CD14-positive monocyte (primary cell): ENCODE measurements at regions not wholly inside any gene's neighbourhood (a gene's known extent, or its start where the extent isn't known, plus 50 kb on each side); places are given as distances from the start of the nearest gene placed in this dataset.

Experiments
- DNase-seq, 3 donors: peaks; one replicate each; pipeline ENCODE4 v3.0.0-alpha.2; 2011 to 2022
- H2AFZ ChIP-seq: 2 replicates; pipeline ENCODE4 v1.6.0; 2012; ENCODE audit warnings: mild to moderate bottlenecking, low read depth, low read length, inconsistent platforms; ENCODE audit not compliant: insufficient read depth, poor library complexity, severe bottlenecking
- H3K27ac ChIP-seq, 2 donors: 1 replicate in 1 of 2; 2 replicates in 1 of 2; pipeline ENCODE4 v1.5.1; 2012 to 2013; ENCODE audit warnings: low read length in 2 of 2, control low read depth in 1 of 2, inconsistent platforms in 1 of 2, low read depth in 1 of 2, mild to moderate bottlenecking in 1 of 2
- H3K27me3 ChIP-seq, 2 donors: one replicate each; pipeline versions ENCODE4 v1.6.0 to v1.6.1; 2011 to 2013; ENCODE audit warnings: low read length in 2 of 2; ENCODE audit not compliant: control insufficient read depth in 2 of 2, insufficient read depth in 2 of 2
- H3K36me3 ChIP-seq, 2 donors: replicated peaks in 1 of 2; 1 replicate in 1 of 2; 2 replicates in 1 of 2; pipeline versions ENCODE4 v1.5.1 to v1.6.1; 2012 to 2013; ENCODE audit warnings: low read length in 2 of 2, control low read depth in 1 of 2, inconsistent platforms in 1 of 2, mild to moderate bottlenecking in 1 of 2; ENCODE audit not compliant: insufficient read depth in 2 of 2, control insufficient read depth in 1 of 2
- H3K4me1 ChIP-seq, 2 donors: 1 replicate in 1 of 2; 2 replicates in 1 of 2; pipeline versions ENCODE4 v1.5.1 to v1.6.1; 2012 to 2013; ENCODE audit warnings: low read length in 2 of 2, control low read depth in 1 of 2, inconsistent platforms in 1 of 2, mild to moderate bottlenecking in 1 of 2, moderate library complexity in 1 of 2; ENCODE audit not compliant: insufficient read depth in 2 of 2, control insufficient read depth in 1 of 2
- H3K4me2 ChIP-seq: replicated peaks from 2 replicates; pipeline ENCODE3; 2012; ENCODE audit warnings: low read length, moderate library complexity, mild to moderate bottlenecking; ENCODE audit not compliant: poor library complexity, severe bottlenecking; ENCODE audit errors: extremely low read depth
- H3K4me3 ChIP-seq, 3 experiments: fragments of 200-600 bp in 1 of 3; sonication (generic) in 1 of 3; replicated peaks in 1 of 3; 1 replicate in 2 of 3; 2 replicates in 1 of 3; pipeline ENCODE4 v1.5.1; 2011 to 2013; ENCODE audit warnings: low read length in 3 of 3, mild to moderate bottlenecking in 3 of 3, control low read depth in 2 of 3, low read depth in 2 of 3, inconsistent platforms in 1 of 3, moderate library complexity in 1 of 3
- H3K79me2 ChIP-seq: 2 replicates; pipeline ENCODE4 v1.6.0; 2012; ENCODE audit warnings: mild to moderate bottlenecking, control low read depth, inconsistent platforms, low read length, moderate library complexity; ENCODE audit not compliant: insufficient read depth
- H3K9ac ChIP-seq: 2 replicates; pipeline ENCODE4 v1.6.0; 2017; ENCODE audit warnings: low read length, mild to moderate bottlenecking; ENCODE audit not compliant: insufficient read depth, poor library complexity, severe bottlenecking
- H3K9me3 ChIP-seq, 2 donors: replicated peaks in 1 of 2; 1 replicate in 1 of 2; 2 replicates in 1 of 2; pipeline versions ENCODE4 v1.5.1 to v1.6.1; 2012 to 2013; ENCODE audit warnings: low read length in 2 of 2, control low read depth in 1 of 2; ENCODE audit not compliant: control insufficient read depth in 1 of 2, insufficient read depth in 1 of 2
- H4K20me1 ChIP-seq: 2 replicates; pipeline ENCODE4 v1.6.0; 2012; ENCODE audit warnings: mild to moderate bottlenecking, low read length, control low read depth, moderate library complexity; ENCODE audit not compliant: insufficient read depth
- H3K27ac Mint-ChIP-seq, 7 donors: one replicate each; pipeline ENCODE4 v1.8.0; 2020; ENCODE audit warnings: mild to moderate bottlenecking in 7 of 7, mixed read lengths in 7 of 7, moderate library complexity in 6 of 7, inconsistent platforms in 2 of 7
- H3K27me3 Mint-ChIP-seq, 3 donors: one replicate each; pipeline ENCODE4 v1.8.0; 2021 to 2022; ENCODE audit warnings: low read depth in 3 of 3, mild to moderate bottlenecking in 3 of 3, mixed read lengths in 3 of 3, moderate library complexity in 3 of 3, inconsistent platforms in 1 of 3
- H3K36me3 Mint-ChIP-seq, 2 donors: one replicate each; pipeline ENCODE4 v1.8.0; 2020; ENCODE audit warnings: mixed read lengths in 2 of 2, inconsistent platforms in 1 of 2, mild to moderate bottlenecking in 1 of 2
- H3K4me1 Mint-ChIP-seq: one replicate; pipeline ENCODE4 v1.8.0; 2020; ENCODE audit warnings: mild to moderate bottlenecking, mixed read lengths
- H3K4me3 Mint-ChIP-seq, 2 donors: one replicate each; pipeline ENCODE4 v1.8.0; 2020; ENCODE audit warnings: mild to moderate bottlenecking in 2 of 2, mixed read lengths in 2 of 2, moderate library complexity in 1 of 2
- H3K9me3 Mint-ChIP-seq, 7 donors: one replicate each; pipeline ENCODE4 v1.8.0; 2020 to 2022; ENCODE audit warnings: mixed read lengths in 7 of 7, mild to moderate bottlenecking in 6 of 7, moderate library complexity in 6 of 7, inconsistent platforms in 2 of 7
- WGBS: methylation state at CpG from one replicate; pipeline ENCODE4 v1.1.5; 2013; ENCODE audit warnings: missing lambda C conversion rate; ENCODE audit not compliant: insufficient coverage; 5-methylcytosine and 5-hydroxymethylcytosine counted together
- intact Hi-C, 2 donors: fragments of 100-400 bp; cut with micrococcal nuclease; formaldehyde crosslinking; loops; one replicate each; pipeline versions ENCODE4 v1.15.0 to v1.15.1; 2023
- TF ChIP-seq, protein P1 (sequence below): fragments of 200-600 bp; IDR thresholded peaks from one replicate; pipeline ENCODE4 v1.8.0; 2022; ENCODE audit warnings: antibody characterized with exemption, mild to moderate bottlenecking

DNA sequence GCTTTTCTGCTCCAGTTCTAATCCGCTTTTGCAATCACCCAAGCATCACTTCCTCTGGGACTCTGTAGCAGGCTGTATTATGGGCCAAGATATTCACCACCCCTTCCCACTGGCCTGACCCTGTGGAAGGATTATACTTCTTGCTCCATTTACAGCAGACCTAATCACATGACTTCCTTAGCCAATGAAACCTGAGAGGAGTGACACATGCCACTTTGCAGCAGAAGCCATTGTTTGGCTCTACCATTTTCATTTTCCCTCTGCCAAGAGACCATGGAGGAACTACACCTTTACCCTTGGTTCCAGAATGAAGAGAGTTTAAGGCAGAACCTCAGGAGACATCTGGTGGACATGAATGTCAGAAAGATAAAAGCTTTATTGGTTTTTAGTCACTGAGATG lies 134.9 kb upstream of the HSD17B12 start:
- Histone ChIP-seq H3K9ac (no peak overlapping the region), H3K4me2 (no peak overlapping the region), H3K4me1 (no peaks in the 10 kb centered on the region), H3K27ac (no peak overlapping the region), H3K4me3 (no peak overlapping the region), H3K9me3 (peaks cover 0 to 4% of the 10 kb centered on the region in 2 donors), H3K36me3 (no peaks in the 10 kb centered on the region), H3K79me2 (no peaks in the 10 kb centered on the region), H2AFZ (no peak overlapping the region), H4K20me1 (no peaks in the 10 kb centered on the region), H3K27me3 (peaks cover 7 to 29% of the 10 kb centered on the region in 2 donors)
- Mint-ChIP-seq H3K27ac (no peak overlapping the region), H3K4me3 (no peak overlapping the region), H3K27me3 (peaks cover 30 to 34% (median 32%) of the 10 kb centered on the region in 3 donors), H3K4me1 (peaks cover 9% of the 10 kb centered on the region), H3K9me3 (peaks cover 3 to 17% (median 8%) of the 10 kb centered on the region in 7 donors), H3K36me3 (no peaks in the 10 kb centered on the region)
- WGBS, result 86% methylated on average over 1 of the region's 1 CpG
- intact Hi-C loops, result no loop called here
- TF ChIP-seq, protein P1, sequence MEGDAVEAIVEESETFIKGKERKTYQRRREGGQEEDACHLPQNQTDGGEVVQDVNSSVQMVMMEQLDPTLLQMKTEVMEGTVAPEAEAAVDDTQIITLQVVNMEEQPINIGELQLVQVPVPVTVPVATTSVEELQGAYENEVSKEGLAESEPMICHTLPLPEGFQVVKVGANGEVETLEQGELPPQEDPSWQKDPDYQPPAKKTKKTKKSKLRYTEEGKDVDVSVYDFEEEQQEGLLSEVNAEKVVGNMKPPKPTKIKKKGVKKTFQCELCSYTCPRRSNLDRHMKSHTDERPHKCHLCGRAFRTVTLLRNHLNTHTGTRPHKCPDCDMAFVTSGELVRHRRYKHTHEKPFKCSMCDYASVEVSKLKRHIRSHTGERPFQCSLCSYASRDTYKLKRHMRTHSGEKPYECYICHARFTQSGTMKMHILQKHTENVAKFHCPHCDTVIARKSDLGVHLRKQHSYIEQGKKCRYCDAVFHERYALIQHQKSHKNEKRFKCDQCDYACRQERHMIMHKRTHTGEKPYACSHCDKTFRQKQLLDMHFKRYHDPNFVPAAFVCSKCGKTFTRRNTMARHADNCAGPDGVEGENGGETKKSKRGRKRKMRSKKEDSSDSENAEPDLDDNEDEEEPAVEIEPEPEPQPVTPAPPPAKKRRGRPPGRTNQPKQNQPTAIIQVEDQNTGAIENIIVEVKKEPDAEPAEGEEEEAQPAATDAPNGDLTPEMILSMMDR, result no peak
- no peak for DNase-seq

DNA sequence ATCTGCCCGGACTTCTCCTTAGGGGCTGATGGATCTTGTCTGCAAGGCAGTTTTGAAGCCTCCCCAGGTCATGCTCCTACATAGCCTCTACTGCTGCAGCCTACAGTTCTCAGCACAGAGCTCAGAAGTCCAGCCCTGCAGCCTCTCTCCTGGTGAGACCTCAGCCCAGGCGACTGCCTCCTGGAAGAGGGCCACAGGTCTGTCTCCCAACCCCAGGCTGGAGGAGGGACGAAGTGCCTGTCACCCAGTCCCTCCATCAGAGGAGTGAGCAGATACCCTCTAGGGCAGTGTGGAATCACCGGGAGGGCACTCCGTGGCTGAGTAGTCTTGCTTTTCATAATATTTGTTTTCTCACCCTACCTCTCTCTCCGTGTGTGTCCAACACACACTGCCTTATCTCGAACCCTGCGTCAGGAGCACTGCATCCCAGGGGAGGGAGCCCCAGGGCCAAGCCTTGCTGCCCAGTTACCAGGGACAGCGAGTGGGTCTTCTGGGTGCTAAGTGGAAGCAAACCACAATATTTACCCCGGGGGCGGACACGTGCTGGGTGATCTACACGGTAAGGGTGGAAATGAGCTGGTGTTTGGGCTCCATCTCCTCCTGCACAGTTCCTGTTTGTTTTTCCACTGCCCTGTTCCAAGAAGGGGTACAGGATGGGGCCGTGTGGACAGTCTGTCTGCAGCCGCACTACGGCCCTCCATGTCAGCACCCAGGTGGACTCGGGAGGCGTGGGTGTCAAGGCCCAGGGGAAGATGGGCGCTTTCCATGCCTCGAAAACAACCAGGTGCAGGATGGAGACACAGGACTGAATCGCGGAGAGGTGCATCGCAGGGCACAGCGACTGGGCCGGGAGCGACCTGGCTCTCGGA lies 133.7 kb upstream of the HSD17B12 start:
- Mint-ChIP-seq H3K4me1 (peaks cover 9% of the 10 kb centered on the region), H3K27ac (no peak overlapping the region), H3K4me3 (peak overlapping the region in 1 of 2 donors; percentile 67), H3K27me3 (peaks cover 29 to 38% (median 37%) of the 10 kb centered on the region in 3 donors), H3K36me3 (no peaks in the 10 kb centered on the region), H3K9me3 (peaks cover 3 to 19% (median 8%) of the 10 kb centered on the region in 7 donors)
- Histone ChIP-seq H2AFZ (no peak overlapping the region), H3K79me2 (no peaks in the 10 kb centered on the region), H3K27ac (no peak overlapping the region), H3K4me1 (no peaks in the 10 kb centered on the region), H3K9me3 (peaks cover 0 to 4% of the 10 kb centered on the region in 2 donors), H3K4me3 (no peak overlapping the region), H3K9ac (no peak overlapping the region), H3K27me3 (peaks cover 7 to 29% of the 10 kb centered on the region in 2 donors), H3K4me2 (no peak overlapping the region), H4K20me1 (no peaks in the 10 kb centered on the region), H3K36me3 (no peaks in the 10 kb centered on the region)
- no peak for DNase-seq
- WGBS, result 30% methylated on average over 14 of the region's 27 CpGs
- intact Hi-C loops, result no loop called here
- TF ChIP-seq, protein P1, result no peak
